Keratinocyte (primary cell): ENCODE measurements at regions not wholly inside any gene's neighbourhood (a gene's known extent, or its start where the extent isn't known, plus 50 kb on each side); places are given as distances from the start of the nearest gene placed in this dataset.

Experiments
- CTCF ChIP-seq, 3 experiments: IDR thresholded peaks in 1 of 3; conservative IDR thresholded peaks in 1 of 3; optimal IDR thresholded peaks in 1 of 3; 2 replicates in 2 of 3; 3 replicates in 1 of 3; pipeline versions ENCODE3 to v1.5.1; 2011; ENCODE audit warnings: low read length in 3 of 3, mild to moderate bottlenecking in 3 of 3, moderate library complexity in 2 of 3, control low read depth in 1 of 3, inconsistent platforms in 1 of 3; ENCODE audit not compliant: insufficient read depth in 2 of 3; ENCODE audit errors: extremely low read depth in 1 of 3
- EZH2 ChIP-seq: IDR thresholded peaks from one replicate; pipeline ENCODE4 v1.6.1; 2012; ENCODE audit warnings: inconsistent platforms, mild to moderate bottlenecking, low read length, moderate library complexity

- TF ChIP-seq CTCF (optimal IDR thresholded peaks at IDR 0.05 in 1 of 3, IDR thresholded peaks at IDR 0.05 in 1 of 3, conservative IDR thresholded peaks at IDR 0.05 in 1 of 3; ENCODE audit: extremely low read depth in 1 of 3, insufficient read depth in 2 of 3, low read length in 3 of 3) (no peak), EZH2 (no peak)
These were observed 145.5 kb downstream of the WNT5A start for GRCh38 chr3:55341502-55342031.
